CD4-positive, alpha-beta T cell treated with Interleukin-17A for 1 hour (primary cell): ENCODE measurements at regions not wholly inside any gene's neighbourhood (a gene's known extent, or its start where the extent isn't known, plus 50 kb on each side); places are given as distances from the start of the nearest gene placed in this dataset.
A peak's percentile ranks its signal among the peaks of the same experiment; 100 is the strongest.

ENCODE experiments used
- DNase-seq: peaks from one replicate; pipeline ENCODE4 v3.0.0-alpha.2; 2020

DNA sequence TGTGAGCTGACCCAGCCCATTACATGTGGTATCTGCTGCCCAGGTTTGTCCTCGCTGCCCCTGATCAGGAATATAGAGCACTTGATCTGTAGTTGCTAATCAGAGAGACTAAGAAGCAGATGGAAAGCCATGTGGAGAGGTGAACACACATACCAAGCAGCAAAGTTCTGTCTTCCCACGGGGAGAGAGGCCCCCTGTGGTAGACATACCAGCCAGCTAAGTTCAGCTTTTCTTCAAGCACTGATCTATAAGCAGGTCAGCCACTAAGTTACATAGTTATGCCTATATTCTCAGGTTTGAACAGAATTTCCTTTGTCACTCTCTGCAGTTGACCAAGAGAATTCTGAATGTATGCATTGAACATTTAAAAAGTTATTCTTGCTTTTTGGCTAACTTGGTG, 76.4 kb downstream of the DDX3Y start:
- no peak for DNase-seq

DNA sequence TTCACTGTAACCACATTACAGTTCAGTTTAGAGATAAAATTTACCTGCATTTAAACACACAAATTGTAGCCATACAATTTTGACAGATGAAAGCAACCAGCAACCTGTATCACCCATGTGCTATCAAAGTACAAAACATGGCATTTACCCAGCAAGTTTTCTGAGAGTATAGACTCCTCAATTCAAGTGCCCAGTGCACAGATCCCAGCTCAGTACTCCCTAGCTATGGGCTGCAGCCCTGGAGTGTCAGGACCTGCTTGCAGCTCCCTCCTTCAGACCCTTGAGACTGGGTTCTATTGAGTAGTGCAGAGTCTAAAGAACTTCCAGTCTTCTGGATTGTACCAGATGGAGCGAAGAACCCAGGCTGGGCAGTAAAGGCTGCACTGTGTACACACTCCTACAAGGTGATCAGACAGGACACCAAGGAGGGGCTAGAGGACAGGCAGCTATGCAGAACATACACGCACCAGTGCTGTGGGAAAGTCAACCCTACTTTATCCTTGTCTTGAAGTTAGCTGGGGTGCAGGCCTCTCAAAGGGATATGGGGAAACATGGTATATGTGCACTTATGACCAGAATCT, 77.7 kb downstream of the DDX3Y start:
- no peak for DNase-seq

GRCh38 chrY:12984637-12985344, 80.1 kb downstream of the DDX3Y start:
- no peak for DNase-seq

DNA sequence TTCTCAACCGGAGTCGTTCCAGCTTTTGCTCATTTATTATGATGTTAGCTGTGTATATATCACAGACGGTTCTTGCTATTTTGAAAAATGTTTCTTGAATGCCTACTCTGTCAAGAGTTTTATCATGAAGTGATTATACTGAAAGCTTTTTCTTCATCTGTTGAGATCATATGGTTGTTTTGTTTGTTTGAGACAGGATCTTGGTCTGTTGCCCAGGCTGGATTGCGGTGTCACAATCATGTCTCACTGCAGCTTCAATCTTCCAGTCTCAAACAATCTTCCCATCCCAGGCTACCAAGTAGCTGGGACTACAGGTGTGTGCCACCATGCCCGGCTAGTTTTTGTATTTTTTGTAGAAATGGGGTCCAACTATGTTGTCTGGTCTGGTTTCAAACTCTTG, 112.8 kb downstream of the DDX3Y start:
- DNase-seq = no peak

DNA sequence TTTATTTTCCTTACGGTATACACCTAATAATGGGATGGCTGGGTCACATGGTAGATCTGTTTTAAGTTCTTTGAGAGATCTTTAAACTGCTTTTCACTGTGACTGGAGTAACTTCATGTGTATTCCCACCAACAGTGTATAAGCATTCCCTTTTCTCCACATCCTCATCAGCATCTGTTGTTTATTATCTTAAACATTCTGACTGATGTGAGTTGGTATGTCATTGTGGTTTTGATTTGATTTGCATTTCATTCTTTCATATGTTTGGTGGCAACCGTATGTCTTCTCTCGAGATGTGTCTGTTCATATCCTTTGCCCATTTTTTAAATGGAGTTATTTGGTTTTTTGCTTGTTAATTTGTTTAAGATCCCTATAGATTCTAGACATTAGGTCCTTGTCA, 114.8 kb downstream of the DDX3Y start:
- DNase-seq = no peak

- no peak for DNase-seq
Observed at GRCh38 chrY:13020839-13021238, 116.2 kb downstream of the DDX3Y start.

GRCh38 chrY:13023607-13024006, 118.9 kb downstream of the DDX3Y start:
- DNase-seq = no peak

GRCh38 chrY:13024447-13024846, 119.8 kb downstream of the DDX3Y start:
- no peak for DNase-seq

GRCh38 chrY:13026906-13027305, 122.2 kb downstream of the DDX3Y start:
- DNase-seq = no peak

DNA sequence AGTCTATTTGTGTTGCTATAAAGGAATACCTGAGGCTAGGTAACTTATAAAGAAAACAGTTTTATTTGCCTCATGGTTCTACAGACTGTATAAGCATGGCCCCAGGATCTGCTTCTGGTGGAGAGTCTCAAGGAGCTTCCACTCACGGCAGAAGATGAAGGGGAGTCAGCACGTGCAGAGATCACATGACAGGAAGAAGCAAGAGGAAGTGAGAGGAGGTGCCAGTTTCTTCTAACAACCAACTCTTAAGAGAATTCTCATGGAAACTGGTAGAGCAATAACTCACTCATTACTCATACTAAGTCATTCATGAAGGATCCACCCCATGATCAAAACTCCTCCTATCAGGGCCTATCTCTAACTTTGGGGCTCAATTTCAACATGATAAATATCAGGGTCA, 135.6 kb downstream of the DDX3Y start:
- DNase-seq = no peak

GRCh38 chrY:13053501-13053900, 148.8 kb downstream of the DDX3Y start:
- DNase-seq = no peak

DNA sequence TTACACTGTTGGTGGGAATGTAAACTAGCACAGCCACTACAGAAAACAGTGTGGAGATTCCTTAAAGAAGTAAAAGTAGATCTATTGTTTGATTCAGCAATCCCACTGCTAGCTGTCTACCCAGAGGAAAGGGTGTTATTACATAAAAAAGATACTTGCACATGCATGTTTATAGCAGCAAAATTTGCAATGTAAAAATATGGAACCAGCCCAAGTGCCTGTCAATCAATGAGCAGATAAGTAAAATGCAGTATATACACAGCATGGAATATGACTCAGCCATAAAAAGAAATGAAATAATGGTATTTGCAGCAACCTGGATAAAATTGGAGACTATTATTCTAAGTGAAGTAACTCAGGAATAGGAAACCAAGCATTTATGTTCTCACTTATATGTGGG, 161.7 kb downstream of the DDX3Y start:
- DNase-seq = no peak

- no peak for DNase-seq
Observed at GRCh38 chrY:13068696-13069095, 164.0 kb downstream of the DDX3Y start.

DNA sequence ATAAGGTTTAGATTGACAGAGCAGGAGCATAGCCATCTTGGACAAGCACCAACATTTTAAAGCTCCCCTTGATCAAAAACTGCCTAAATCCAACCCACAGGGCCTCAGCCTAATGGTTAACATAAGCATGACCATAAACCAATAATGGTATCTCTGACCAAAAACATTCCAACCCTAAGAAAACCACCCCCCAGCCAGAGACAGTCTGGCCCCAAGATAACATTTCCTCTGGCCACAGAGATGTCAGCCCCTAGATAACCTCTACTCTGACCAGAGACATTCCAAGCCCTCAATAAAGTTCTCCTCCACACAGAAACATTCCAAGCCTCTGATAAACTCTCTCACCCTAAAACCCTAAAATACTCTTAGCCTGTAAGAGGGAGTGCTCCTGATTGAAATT, 164.4 kb downstream of the DDX3Y start:
- DNase-seq = no peak

DNA sequence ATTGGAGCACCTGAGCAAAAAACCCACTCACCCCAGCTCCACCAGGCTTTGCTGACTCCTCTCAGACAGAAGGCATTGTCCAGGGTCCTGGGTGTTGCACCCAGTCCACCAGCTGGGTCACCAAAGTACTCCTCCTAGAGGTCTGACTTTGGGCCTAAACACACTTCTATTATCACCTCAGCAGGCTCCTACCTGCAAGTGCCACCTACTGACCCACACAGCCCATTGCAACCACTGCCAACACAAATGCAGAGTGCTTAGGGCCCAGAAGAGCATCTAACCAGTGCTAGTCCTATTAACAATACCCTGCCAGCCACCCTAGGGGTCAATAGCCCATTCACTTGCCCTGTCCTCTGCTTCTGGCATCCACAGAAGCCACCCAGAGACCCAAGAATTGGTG, 178.1 kb downstream of the DDX3Y start:
- peak; percentile 1 for DNase-seq

DNA sequence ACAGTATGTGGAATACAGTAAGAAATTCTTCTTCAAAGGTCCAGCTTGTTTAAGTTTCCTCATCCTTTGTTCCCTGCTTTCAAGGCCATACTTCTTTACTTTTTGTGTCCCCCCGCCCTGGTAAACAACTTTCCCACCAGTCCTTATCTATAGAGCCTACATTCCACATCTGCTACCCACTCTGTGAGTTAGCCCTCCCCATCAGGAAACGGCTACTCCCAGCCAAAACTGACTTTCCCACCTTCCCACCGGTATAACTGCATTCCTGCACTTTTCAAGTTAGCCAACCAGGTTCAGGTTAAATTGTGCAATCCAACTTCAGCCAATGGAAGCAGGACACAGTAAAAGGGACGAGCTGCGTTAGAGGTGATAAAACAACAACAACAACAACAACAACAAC, 186.9 kb downstream of the DDX3Y start:
- no peak for DNase-seq

DNA sequence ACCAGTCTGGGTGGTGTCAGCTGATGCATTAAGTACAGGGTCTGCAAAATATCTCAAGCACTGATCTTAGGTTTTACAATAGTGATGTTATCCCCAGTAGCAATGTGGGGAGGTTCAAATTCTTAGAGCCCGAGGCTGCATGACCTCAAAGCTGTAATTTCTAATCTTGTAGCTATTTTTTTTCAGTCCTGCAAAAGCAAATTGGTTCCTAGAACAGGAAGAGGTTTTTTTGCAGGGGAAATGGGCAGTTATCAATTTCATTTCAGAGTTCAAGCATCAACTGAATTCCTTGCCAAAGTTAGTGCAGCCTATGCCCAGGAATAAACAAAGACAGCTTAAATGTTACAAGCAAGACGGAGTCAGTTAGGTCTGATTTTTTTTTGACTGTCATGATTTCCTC, 188.3 kb downstream of the DDX3Y start:
- DNase-seq = no peak

- DNase-seq = no peak
Observed at GRCh38 chrY:13093461-13093860, 188.8 kb downstream of the DDX3Y start.

DNA sequence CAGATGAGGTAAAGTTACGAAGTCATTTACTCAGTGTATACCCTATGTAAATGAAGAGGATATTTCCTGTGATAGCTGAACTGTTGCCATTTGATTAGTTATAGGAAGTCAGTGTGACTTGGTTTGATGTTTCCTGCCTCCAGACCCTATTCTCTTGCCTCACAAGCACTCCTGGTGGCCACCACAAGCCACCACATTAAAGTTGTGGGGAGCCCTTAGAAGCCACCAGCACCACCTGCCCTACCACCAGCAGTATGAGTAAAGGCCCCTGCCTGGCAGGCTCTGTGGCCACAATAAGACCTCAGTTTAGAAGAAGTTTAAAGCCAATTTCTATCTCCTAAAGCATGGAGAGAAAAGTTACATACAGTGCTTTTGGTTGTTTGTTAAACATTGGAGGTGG, 189.7 kb downstream of the DDX3Y start:
- peak; percentile 9 for DNase-seq

DNA sequence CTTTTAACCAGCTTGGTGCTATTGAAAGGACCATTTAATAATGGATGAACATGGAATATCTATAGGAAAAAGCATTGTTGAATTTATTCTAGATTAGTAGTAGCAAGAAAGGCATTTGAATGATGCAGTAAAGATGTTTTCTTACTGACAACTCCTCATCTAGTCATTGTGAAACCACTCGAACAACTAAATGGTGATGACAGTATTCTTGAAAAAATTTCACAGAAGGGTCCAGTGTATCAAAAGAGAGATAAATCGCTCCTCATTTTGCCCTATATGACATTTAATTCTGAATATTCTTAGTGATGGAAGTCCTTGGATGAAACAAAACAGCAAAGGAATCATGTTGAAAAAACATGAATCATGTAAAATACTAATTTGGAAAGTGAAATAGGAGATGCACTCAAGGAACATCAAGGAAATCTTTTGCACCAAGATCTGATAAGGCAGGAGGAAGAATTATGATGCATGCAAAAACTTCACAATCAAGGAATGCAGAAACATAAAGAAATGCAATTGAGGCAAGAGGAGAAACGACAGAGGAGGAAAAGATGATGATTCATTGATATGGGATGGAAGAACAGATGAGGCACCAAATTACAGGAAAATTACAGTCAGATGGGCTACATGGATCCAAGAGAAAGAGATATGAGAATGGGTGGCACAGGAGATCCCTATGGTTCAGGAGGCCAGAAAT, 190.4 kb downstream of the DDX3Y start:
- no peak for DNase-seq

- DNase-seq = no peak
Observed at GRCh38 chrY:13126881-13127456, 222.3 kb downstream of the DDX3Y start.

- DNase-seq = no peak
Observed at GRCh38 chrY:13127476-13127875, 222.8 kb downstream of the DDX3Y start.

- DNase-seq = no peak
Observed at GRCh38 chrY:13149148-13149547, 244.5 kb downstream of the DDX3Y start.

- no peak for DNase-seq
Observed at GRCh38 chrY:13167698-13168097, 263.0 kb downstream of the DDX3Y start.
